ENCODE measurements at regions not wholly inside any gene's neighbourhood (a gene's known extent, or its start where the extent isn't known, plus 50 kb on each side); places are given as distances from the start of the nearest gene placed in this dataset.
A peak's percentile ranks its signal among the peaks of the same experiment; 100 is the strongest.
"Not testable (repeated sequence)": the region's sequence is repeated elsewhere in the genome, so short reads cannot be mapped to it uniquely, and the experiment has no call there.

GRCh38 chr3:150300388-150300787 is 107.7 kb upstream of the TSC22D2 start:
- no peak for DNase-seq

DNA sequence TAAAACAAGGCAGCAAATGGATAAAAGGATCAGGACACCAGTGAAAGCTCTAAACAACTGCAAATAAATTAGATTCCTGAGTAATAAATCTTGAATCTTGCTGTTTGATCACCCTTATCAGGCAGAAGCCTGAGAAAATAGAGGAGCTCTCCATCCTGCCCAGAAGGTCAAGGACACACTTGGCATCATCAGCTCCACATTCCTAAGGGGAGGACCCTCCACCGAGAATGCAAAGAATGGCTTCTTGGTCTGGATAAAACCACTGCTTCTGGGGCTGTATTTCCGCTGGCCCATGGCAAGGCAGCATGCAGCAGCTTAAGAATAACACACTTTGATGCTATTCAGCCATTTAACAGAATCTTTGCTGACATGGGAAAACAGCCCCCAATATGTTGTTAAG is 108.9 kb upstream of the TSC22D2 start:
- DNase-seq, result no peak

DNA sequence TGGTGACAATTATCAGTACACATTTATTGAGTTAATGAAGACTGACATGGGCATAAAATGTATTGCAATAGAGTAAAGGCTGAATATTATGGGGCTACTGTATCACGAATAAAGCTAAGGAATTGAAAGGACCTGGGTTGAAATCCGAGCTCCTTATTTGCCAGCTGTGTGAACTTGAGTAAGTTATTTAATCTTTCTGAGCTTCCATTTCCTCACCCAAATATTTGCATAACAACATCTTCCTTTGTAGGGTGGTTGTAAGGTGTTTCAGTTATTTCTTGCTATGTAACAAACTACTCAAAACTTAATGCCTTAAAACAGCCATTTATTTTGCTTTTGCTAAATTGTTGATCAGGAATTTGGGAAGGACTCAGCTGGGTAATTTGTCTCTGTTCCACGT is 111.1 kb upstream of the TSC22D2 start:
- no peak for DNase-seq

- DNase-seq, result no peak
Observed at GRCh38 chr3:150296123-150296735, 111.9 kb upstream of the TSC22D2 start.

GRCh38 chr3:150293401-150294001 is 114.6 kb upstream of the TSC22D2 start:
- DNase-seq, result no peak

DNA sequence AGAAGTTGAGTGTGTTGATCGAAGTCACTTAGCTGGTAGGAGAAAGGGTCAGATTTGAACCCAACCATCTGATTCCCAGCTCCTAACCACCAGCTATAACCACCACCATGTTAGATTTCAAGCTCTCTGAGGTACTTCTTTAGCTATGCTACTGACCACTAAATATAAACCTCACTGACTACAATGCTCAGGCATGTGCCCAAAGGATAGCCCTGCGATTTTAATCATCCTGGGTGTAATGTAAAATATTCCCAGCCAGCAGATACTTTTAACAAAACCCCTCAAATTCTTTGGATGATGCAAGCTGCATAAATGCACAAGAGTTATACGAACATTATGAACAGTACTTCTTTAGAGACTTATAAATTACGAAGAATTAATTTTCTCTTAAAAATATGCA is 115.2 kb upstream of the TSC22D2 start:
- DNase-seq, result no peak

GRCh38 chr3:150291515-150291914 is 116.6 kb upstream of the TSC22D2 start:
- no peak for DNase-seq

DNA sequence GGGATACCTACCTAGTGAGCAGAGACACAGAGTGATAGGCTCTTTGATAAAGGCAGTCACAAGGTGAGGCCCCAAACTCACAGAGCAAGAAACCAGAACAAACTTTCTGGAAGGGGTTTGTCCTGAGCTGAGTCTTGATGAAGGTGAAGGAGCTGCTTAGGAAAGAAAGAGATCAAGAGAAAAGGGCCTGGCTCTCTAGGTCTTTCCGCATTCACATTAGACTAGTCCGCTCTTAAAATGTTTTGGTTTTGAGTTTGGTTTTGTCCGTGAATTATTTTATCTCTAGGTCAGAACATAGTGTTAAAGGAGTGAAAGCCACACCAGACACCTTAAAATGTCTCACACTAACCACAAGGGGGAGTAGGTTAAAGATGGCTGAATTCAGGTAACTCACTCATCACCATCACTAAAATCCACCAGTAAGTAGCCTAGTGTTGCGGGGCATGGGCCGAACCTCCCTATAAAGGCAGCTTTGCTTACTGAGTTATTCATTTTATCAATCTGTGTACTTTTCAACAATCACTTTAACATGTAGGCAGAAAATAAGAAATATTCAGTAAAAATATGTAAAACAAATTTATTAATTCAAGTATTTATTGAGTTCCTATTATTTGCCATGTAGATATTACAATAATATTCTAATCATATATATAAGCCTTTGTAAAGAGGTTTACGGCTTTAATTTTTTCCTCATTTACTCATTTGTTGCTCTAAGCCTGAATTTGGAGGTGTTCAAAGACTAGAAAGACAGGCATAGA is 121.5 kb upstream of the TSC22D2 start:
- peak; percentile 59 for DNase-seq

DNA sequence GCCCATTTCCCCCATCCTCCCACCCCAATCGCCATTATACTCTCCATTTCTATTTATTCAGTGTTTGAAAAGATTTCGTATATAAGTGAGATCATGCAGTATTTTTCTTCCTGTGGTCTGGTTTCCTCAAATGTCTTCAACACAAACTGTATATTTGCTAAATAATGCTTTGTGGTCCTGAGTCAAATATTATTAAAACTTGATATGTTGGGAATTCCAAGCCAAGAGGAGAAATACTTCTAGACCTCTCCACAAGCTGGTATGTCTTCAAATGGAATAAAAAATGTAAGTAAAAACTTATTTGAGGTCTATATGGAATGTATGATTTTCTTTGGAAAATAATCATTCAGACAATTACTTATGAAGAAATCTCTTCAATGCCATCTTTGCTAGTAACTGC is 122.5 kb upstream of the TSC22D2 start:
- no peak for DNase-seq

- no peak for DNase-seq
Observed at GRCh38 chr3:150278843-150279381, 129.2 kb upstream of the TSC22D2 start.

- no peak for DNase-seq
Observed at GRCh38 chr3:150278195-150278594, 129.9 kb upstream of the TSC22D2 start.

DNA sequence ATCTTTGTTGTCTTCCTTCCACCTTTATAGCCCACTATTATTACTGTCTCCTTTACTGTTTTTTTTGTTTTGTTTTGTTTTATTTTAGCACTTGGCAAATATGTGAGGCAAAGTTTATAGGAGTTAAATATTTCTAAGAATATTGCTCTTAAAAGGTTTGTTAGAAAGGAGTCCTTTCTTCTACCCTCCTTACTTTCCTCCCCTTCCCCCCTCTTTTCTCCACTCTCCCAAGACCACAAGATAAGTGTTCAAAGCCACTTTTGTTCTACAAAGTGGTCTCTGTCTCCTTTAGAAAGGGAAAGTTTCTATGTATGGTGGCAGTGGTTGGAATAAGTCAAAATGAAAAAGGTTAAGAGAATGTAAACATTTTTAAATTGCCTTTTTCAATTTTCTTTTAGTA is 130.7 kb upstream of the TSC22D2 start:
- no peak for DNase-seq

DNA sequence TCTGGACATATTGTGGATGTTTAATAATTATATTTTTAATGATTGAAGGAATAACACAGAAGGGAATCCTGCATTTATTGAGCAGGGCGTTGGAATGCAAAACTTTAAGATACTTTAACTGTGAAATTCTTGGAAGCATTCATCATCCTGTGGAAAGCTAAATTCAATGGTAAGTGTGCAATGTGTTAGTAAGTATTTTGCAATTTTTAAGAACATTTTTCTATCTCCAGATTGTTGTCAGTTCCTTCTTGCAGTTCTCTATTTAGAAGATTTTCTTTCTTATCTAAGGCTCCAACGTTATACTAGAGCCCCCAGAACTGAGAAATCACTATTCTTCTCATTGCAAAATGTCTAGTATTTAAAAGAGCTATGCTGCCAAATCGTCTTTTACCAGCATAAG is 132.2 kb upstream of the TSC22D2 start:
- no peak for DNase-seq

- no peak for DNase-seq
Observed at GRCh38 chr3:150274372-150274771, 133.7 kb upstream of the TSC22D2 start.

DNA sequence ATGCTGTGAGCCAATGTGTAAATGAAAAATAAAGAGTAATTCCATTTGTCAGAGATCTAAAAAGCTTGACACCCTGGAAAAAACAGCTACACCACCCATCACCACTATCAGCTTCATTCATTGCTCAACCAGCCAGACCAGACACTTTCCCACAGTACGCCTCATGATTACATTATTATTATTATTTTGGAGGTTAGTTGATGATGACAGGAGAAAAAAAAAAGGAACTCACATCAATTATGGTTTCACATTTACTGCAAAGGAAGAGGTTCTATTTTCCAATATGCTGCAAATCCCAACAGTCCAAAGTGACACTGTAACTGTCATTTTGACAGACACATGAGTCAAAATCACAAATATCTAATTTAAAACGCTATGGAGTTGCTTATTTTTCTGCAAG is 134.7 kb upstream of the TSC22D2 start:
- DNase-seq, result no peak

GRCh38 chr3:150271591-150271960 is 136.5 kb upstream of the TSC22D2 start:
- DNase-seq, result no peak

DNA sequence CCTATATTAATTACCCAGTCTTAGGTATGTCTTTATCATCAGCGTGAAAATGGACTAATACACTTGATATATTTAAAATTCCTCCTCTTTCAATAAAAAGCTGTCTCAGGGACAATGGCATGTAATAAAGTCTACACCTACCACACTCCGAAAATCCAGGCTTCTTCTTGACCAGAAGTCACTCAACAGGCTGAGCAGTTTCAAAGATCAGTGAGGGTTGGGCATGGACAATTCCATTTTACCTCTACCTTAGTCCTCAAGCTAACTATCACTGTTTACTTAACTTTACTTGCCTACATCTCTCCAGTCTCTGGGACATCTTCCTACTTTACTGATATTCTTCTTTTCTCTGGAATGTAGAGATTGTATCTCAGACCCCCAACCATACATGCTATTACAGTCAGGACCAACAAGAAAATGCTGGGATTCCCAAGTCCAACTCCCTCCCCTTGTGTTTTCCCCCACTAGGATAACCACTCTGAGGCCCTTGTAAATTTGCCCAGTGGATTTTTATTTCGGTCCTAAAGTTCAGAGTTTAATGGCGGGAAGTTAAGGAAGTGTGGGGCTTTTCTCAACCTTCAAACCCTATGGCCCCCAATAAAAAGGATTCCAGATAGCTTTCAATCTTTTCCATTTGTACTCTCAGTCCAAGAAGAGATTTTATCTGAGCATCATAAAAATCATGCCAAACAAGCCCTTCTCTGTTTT is 137.1 kb upstream of the TSC22D2 start:
- DNase-seq, result no peak

DNA sequence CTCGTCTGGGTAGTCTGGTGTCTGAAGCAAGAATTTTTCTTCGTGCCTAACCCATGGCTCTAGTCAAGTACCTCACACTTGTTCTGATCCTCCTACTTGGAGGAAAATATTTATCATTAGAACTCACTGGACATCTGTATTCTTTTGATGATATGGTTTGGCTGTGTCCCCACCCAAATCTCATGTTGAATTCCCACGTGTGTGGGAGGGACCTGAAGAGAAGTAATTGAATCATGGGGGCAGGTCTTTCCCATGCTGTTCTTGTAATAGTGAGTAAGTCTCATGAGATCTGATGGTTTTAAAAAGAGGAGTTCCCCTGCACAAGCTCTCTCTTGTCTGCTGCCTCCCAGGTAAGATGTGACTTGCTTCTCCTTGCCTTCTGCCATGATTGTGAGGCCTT is 137.7 kb upstream of the TSC22D2 start:
- not testable (repeated sequence) for DNase-seq

DNA sequence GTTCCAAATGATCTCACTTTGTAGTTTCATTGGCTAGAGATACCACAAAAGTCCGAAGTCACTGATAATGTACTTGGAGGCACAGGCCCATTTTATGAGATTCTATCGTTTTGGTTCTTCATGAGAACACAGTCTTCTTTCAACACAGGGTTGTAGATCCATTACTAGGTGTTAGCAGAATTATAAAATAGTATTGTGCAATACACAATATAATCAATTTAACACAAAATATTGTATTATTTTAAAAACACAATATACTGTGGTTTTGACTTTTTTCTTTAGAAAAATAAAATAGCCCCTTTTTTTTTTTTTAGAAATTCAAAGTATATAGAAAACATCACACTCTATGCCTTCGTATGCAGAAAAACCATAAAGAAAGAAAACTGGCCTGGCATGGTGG is 138.6 kb upstream of the TSC22D2 start:
- DNase-seq, result no peak

- DNase-seq, result no peak
Observed at GRCh38 chr3:150268426-150269391, 139.4 kb upstream of the TSC22D2 start.

DNA sequence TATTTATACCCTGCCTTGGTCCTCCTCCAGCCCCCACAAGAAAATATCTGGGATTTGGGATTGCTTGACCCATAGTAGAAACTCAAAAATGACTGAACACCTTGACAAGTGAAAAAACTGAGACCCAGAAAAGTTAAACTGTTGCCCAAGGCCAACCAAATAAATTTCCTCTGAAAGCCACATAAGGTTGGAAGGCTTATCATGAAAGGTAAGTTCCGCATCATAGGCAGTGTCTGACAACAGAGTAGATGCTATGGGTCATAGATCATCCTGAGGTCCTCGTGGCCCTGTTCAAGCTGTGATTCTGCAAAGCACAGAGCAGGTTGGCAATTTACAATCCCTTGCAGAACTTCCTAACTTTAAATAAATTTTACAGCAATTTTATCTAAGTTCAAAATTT is 140.8 kb upstream of the TSC22D2 start:
- DNase-seq, result no peak

DNA sequence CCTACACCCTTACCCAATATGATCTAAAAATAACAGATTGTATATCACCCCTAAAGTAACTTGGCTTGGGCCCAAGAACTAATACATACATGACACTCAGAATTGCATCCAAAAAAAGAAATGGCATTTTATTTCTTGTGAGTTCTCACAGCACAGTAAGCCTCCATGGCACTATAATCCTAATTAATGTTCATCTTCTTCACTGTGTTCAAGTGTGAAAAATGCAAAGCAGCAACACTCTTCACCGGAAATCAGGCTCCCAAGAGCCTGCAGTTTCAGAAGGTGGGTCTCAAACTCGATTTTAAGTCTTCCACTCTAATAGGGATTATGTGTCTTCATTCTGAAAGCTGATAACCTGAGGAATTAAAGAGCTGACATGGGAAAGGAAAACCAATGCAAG is 142.8 kb upstream of the TSC22D2 start:
- no peak for DNase-seq

All from CD4-positive, alpha-beta T cell treated with Interleukin-10 for 1 hour (primary cell).